Right lobe of liver (tissue), 4 donors: ENCODE measurements at regions not wholly inside any gene's neighbourhood (a gene's known extent, or its start where the extent isn't known, plus 50 kb on each side); places are given as distances from the start of the nearest gene placed in this dataset.

Experiments
- CTCF ChIP-seq, 4 donors: fragments of 200-600 bp in 3 of 4; fragments of 450-650 bp in 1 of 4; IDR thresholded peaks; one replicate each; pipeline versions ENCODE4 v1.5.1 to v1.8.0; 2016 to 2022; ENCODE audit warnings: antibody characterized with exemption in 4 of 4, mild to moderate bottlenecking in 2 of 4
- POLR2A ChIP-seq: fragments of 450-650 bp; IDR thresholded peaks from one replicate; pipeline ENCODE4 v1.6.1; 2017; ENCODE audit warnings: antibody characterized with exemption, mild to moderate bottlenecking
- donor health status: DM: no; HTN: no; CAD: no.
- donor health status: DM: no; HTN: no; CAD: no.
- donor health status: DM: no; HTN: yes; CAD: no.

GRCh38 chr4:71648923-71649322 lies 135.0 kb downstream of the GC start:
- TF ChIP-seq CTCF (IDR thresholded peaks at IDR 0.05) (no peak), POLR2A (no peak)
